Breast epithelium (tissue), 4 donors: ENCODE measurements at regions not wholly inside any gene's neighbourhood (a gene's known extent, or its start where the extent isn't known, plus 50 kb on each side); places are given as distances from the start of the nearest gene placed in this dataset.

Source experiments
- DNase-seq, 2 donors: peaks; one replicate each; pipeline ENCODE4 v3.0.0-alpha.2; 2019; ENCODE audit warnings: low spot score in 2 of 2
- H3K27ac ChIP-seq, 2 donors: fragments of 200-600 bp; sonication (generic) in 1 of 2; one replicate each; pipeline ENCODE4 v1.5.1; 2016 to 2019; ENCODE audit warnings: mild to moderate bottlenecking in 1 of 2
- H3K27me3 ChIP-seq, 2 donors: fragments of 200-600 bp; sonication (generic) in 1 of 2; one replicate each; pipeline versions ENCODE4 v1.5.1 to v1.6.0; 2017 to 2019; ENCODE audit warnings: control low read depth in 1 of 2, mild to moderate bottlenecking in 1 of 2
- H3K36me3 ChIP-seq: fragments of 200-600 bp; one replicate; pipeline ENCODE4 v1.5.1; 2019
- H3K4me1 ChIP-seq, 2 donors: fragments of 200-600 bp; sonication (generic); one replicate each; pipeline ENCODE4 v1.5.1; 2016 to 2019; ENCODE audit warnings: control low read depth in 1 of 2
- H3K4me3 ChIP-seq, 3 donors: fragments of 200-600 bp; sonication (generic); 1 replicate in 2 of 3; 2 replicates in 1 of 3; pipeline ENCODE4 v1.5.1; 2016 to 2019; ENCODE audit warnings: mild to moderate bottlenecking in 3 of 3, moderate library complexity in 2 of 3
- H3K9me3 ChIP-seq, 2 donors: fragments of 200-600 bp; sonication (generic) in 1 of 2; one replicate each; pipeline ENCODE4 v1.5.1; 2016 to 2019; ENCODE audit warnings: control low read depth in 1 of 2
- CTCF ChIP-seq, 3 donors: fragments of 450-650 bp; IDR thresholded peaks; one replicate each; pipeline ENCODE4 v1.5.1; 2016 to 2017; ENCODE audit warnings: antibody characterized with exemption in 3 of 3, mild to moderate bottlenecking in 3 of 3, moderate library complexity in 3 of 3
- POLR2A ChIP-seq: fragments of 450-650 bp; IDR thresholded peaks from one replicate; pipeline ENCODE4 v1.6.1; 2016; ENCODE audit warnings: antibody characterized with exemption, mild to moderate bottlenecking, moderate library complexity
- POLR2AphosphoS5 ChIP-seq, 3 donors: sonication (generic); formaldehyde crosslinking; IDR thresholded peaks; one replicate each; pipeline ENCODE4 v1.6.1; 2017; ENCODE audit warnings: antibody characterized with exemption in 3 of 3
- intact Hi-C: fragments of 100-400 bp; cut with DNase I; formaldehyde crosslinking; loops from one replicate; pipeline ENCODE4 v1.15.1; 2023; ENCODE audit warnings: low total_unique reads

GRCh38 chr22:23389271-23390071 lies 190.6 kb downstream of the IGLL1 start:
- no peaks in the 10 kb centered on the region for H3K9me3 ChIP-seq
- DNase-seq: no peak
- no peaks in the 10 kb centered on the region for H3K36me3 ChIP-seq
- no peak overlapping the region for H3K27ac ChIP-seq
- TF ChIP-seq POLR2AphosphoS5 (IDR thresholded peaks at IDR 0.05) (no peak), CTCF (IDR thresholded peaks at IDR 0.05) (no peak)
- intact Hi-C loops: no loop called here
- no peak overlapping the region for H3K4me3 ChIP-seq
- H3K4me1 ChIP-seq: no peaks in the 10 kb centered on the region
- H3K27me3 ChIP-seq: no peaks in the 10 kb centered on the region

GRCh38 chr22:23388517-23388890 lies 191.6 kb downstream of the IGLL1 start:
- H3K27ac ChIP-seq: no peak overlapping the region
- TF ChIP-seq CTCF (IDR thresholded peaks at IDR 0.05) (no peak), POLR2AphosphoS5 (IDR thresholded peaks at IDR 0.05) (no peak), POLR2A (no peak)
- no peaks in the 10 kb centered on the region for H3K36me3 ChIP-seq
- no peaks in the 10 kb centered on the region for H3K9me3 ChIP-seq
- DNase-seq: no peak
- H3K4me1 ChIP-seq: no peaks in the 10 kb centered on the region
- H3K4me3 ChIP-seq: no peak overlapping the region
- H3K27me3 ChIP-seq: no peaks in the 10 kb centered on the region
- intact Hi-C loops: no loop called here

- H3K4me3 ChIP-seq: no peak overlapping the region
- TF ChIP-seq CTCF (IDR thresholded peaks at IDR 0.05) (no peak), POLR2AphosphoS5 (IDR thresholded peaks at IDR 0.05) (no peak), POLR2A (no peak)
- no peak for DNase-seq
- no peaks in the 10 kb centered on the region for H3K9me3 ChIP-seq
- H3K27me3 ChIP-seq: no peaks in the 10 kb centered on the region
- H3K27ac ChIP-seq: no peak overlapping the region
- intact Hi-C loops: no loop called here
- no peaks in the 10 kb centered on the region for H3K4me1 ChIP-seq
- H3K36me3 ChIP-seq: no peaks in the 10 kb centered on the region
Measured at GRCh38 chr22:23387827-23388516, 192.1 kb downstream of the IGLL1 start.

GRCh38 chr22:23386822-23387580 lies 193.1 kb downstream of the IGLL1 start:
- no peak overlapping the region for H3K27ac ChIP-seq
- no peaks in the 10 kb centered on the region for H3K27me3 ChIP-seq
- TF ChIP-seq POLR2A (no peak), POLR2AphosphoS5 (IDR thresholded peaks at IDR 0.05) (no peak), CTCF (IDR thresholded peaks at IDR 0.05) (no peak)
- no peak for DNase-seq
- no peaks in the 10 kb centered on the region for H3K36me3 ChIP-seq
- no peaks in the 10 kb centered on the region for H3K9me3 ChIP-seq
- intact Hi-C loops: no loop called here
- no peaks in the 10 kb centered on the region for H3K4me1 ChIP-seq
- no peak overlapping the region for H3K4me3 ChIP-seq
